ENCODE measurements at regions not wholly inside any gene's neighbourhood (a gene's known extent, or its start where the extent isn't known, plus 50 kb on each side); places are given as distances from the start of the nearest gene placed in this dataset.
A peak's percentile ranks its signal among the peaks of the same experiment; 100 is the strongest.

DNA sequence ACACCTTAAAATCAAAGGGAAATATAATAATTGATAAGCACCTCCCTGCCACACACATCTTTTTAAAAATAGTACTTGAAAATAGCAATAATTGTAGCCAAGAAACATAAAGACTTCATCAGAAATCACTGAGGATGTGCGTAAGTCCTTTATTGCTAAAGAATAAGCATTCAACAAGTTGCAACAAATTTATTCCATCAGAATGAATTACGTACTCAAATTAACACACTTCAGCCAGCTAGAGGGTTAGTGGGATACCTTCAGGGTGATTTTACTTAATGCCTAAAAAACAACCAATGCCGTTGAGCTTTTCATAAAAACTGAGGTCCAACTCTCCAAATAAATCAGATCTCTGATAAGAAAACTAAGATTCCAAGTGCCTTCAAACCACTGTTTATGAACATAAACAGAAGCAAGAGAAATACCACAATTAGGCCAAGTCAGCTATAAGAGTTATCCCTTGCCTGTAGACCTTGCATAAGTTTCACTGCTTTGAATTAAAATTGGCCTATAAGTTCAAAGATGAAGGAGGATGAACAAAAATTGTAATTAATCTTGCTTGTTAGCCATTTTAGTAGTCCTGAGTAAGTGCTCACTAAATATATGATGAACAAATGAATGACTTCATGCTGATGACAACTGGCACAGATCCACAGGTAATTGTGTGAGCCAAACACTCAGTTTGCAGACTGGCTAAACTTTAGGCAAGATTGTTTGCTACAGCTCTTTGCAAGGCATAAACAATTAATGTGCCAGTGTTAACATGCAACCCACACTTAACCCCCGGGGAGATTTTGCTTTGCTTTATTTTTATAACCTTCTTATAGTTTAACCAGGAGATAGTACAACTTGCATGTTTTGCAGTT is 375.1 kb upstream of the THBS1 start:
- no peaks in the 10 kb centered on the region for H3K9me3 ChIP-seq (ENCODE audit: control insufficient read depth in 4 of 4, insufficient read depth in 3 of 4, low read length in 3 of 4)
- WGBS, 2 donors: 85 to 94% methylated on average over 4 of the region's 4 CpGs
- ATAC-seq (ENCODE audit: insufficient read depth, low FRiP score) (no peak), DNase-seq (peak in 1 of 3 donors; percentile 19)
- no peaks in the 10 kb centered on the region for H3K36me3 ChIP-seq (ENCODE audit: control insufficient read depth in 4 of 4, insufficient read depth in 4 of 4, low read length in 4 of 4)
- no peak for TF ChIP-seq CTCF (IDR thresholded peaks at IDR 0.05; ENCODE audit: control extremely low read depth, extremely low read depth)
- no peak overlapping the region for H3K9ac ChIP-seq (ENCODE audit: insufficient read depth in 1 of 2, low read length in 2 of 2)
- H3K27ac ChIP-seq (ENCODE audit: low read depth in 1 of 2, low read length in 1 of 2): no peak overlapping the region
- H3K27me3 ChIP-seq (ENCODE audit: control insufficient read depth in 3 of 3, insufficient read depth in 3 of 3, low read length in 2 of 3): no peaks in the 10 kb centered on the region
- H3K4me1 ChIP-seq (ENCODE audit: control insufficient read depth in 5 of 5, insufficient read depth in 5 of 5, low read length in 5 of 5): peaks cover 0 to 3% (median 0%) of the 10 kb centered on the region in 5 donors
- no peak overlapping the region for H3K4me3 ChIP-seq

- peaks cover 0 to 10% (median 0%) of the 10 kb centered on the region in 4 donors for H3K9me3 ChIP-seq (ENCODE audit: control insufficient read depth in 4 of 4, insufficient read depth in 3 of 4, low read length in 3 of 4)
- WGBS, 2 donors: 68 to 88% methylated on average over 5 of the region's 5 CpGs
- no peak overlapping the region for H3K9ac ChIP-seq (ENCODE audit: insufficient read depth in 1 of 2, low read length in 2 of 2)
- H3K36me3 ChIP-seq (ENCODE audit: control insufficient read depth in 4 of 4, insufficient read depth in 4 of 4, low read length in 4 of 4): no peaks in the 10 kb centered on the region
- no peak for DNase-seq
- H3K4me1 ChIP-seq (ENCODE audit: control insufficient read depth in 5 of 5, insufficient read depth in 5 of 5, low read length in 5 of 5): peaks cover 0 to 3% (median 0%) of the 10 kb centered on the region in 5 donors
- TF ChIP-seq CTCF (IDR thresholded peaks at IDR 0.05; ENCODE audit: control extremely low read depth, extremely low read depth): no peak
- no peak overlapping the region for H3K4me3 ChIP-seq
- H3K27ac ChIP-seq (ENCODE audit: low read depth in 1 of 2, low read length in 1 of 2): no peak overlapping the region
- H3K27me3 ChIP-seq (ENCODE audit: control insufficient read depth in 3 of 3, insufficient read depth in 3 of 3, low read length in 2 of 3): no peaks in the 10 kb centered on the region
- ATAC-seq (ENCODE audit: insufficient read depth, low FRiP score): peak; percentile 58
Observed at GRCh38 chr15:39207532-39208115, 373.3 kb upstream of the THBS1 start.

- peaks cover 0 to 5% (median 0%) of the 10 kb centered on the region in 5 donors for H3K4me1 ChIP-seq (ENCODE audit: control insufficient read depth in 5 of 5, insufficient read depth in 5 of 5, low read length in 5 of 5)
- no peak overlapping the region for H3K27ac ChIP-seq (ENCODE audit: low read depth in 1 of 2, low read length in 1 of 2)
- no peak for DNase-seq
- H3K9me3 ChIP-seq (ENCODE audit: control insufficient read depth in 4 of 4, insufficient read depth in 3 of 4, low read length in 3 of 4): peaks cover 0 to 10% (median 0%) of the 10 kb centered on the region in 4 donors
- ATAC-seq (ENCODE audit: insufficient read depth, low FRiP score): no peak
- no peak overlapping the region for H3K4me3 ChIP-seq
- H3K27me3 ChIP-seq (ENCODE audit: control insufficient read depth in 3 of 3, insufficient read depth in 3 of 3, low read length in 2 of 3): no peaks in the 10 kb centered on the region
- H3K36me3 ChIP-seq (ENCODE audit: control insufficient read depth in 4 of 4, insufficient read depth in 4 of 4, low read length in 4 of 4): no peaks in the 10 kb centered on the region
- 65 to 79% methylated on average over 2 of the region's 2 CpGs for WGBS, 2 donors
- TF ChIP-seq CTCF (IDR thresholded peaks at IDR 0.05; ENCODE audit: control extremely low read depth, extremely low read depth): no peak
- H3K9ac ChIP-seq (ENCODE audit: insufficient read depth in 1 of 2, low read length in 2 of 2): no peak overlapping the region
Observed at GRCh38 chr15:39208187-39208586, 372.7 kb upstream of the THBS1 start.
